A172 (cell line): ENCODE measurements at regions not wholly inside any gene's neighbourhood (a gene's known extent, or its start where the extent isn't known, plus 50 kb on each side); places are given as distances from the start of the nearest gene placed in this dataset.
"Not testable (repeated sequence)": the region's sequence is repeated elsewhere in the genome, so short reads cannot be mapped to it uniquely, and the experiment has no call there.

Source experiments
- DNase-seq: peaks from one replicate; pipeline ENCODE4 v3.0.0-alpha.2; 2015; ENCODE audit warnings: low spot score

- DNase-seq: no peak
Measured at GRCh38 chr7:409339-410281, 110.0 kb downstream of the PDGFA start.

- DNase-seq: no peak
Measured at GRCh38 chr7:410395-410910, 109.2 kb downstream of the PDGFA start.

- not testable (repeated sequence) for DNase-seq
Measured at GRCh38 chr7:411116-411515, 108.5 kb downstream of the PDGFA start.

GRCh38 chr7:411677-412312 is 107.9 kb downstream of the PDGFA start:
- no peak for DNase-seq

GRCh38 chr7:412313-412710 is 107.3 kb downstream of the PDGFA start:
- no peak for DNase-seq

GRCh38 chr7:414681-415560 is 104.7 kb downstream of the PDGFA start:
- DNase-seq: no peak

- no peak for DNase-seq
Measured at GRCh38 chr7:415646-416525, 103.8 kb downstream of the PDGFA start.

- no peak for DNase-seq
Measured at GRCh38 chr7:416761-417624, 102.7 kb downstream of the PDGFA start.

- DNase-seq: no peak
Measured at GRCh38 chr7:417625-417889, 102.1 kb downstream of the PDGFA start.

- no peak for DNase-seq
Measured at GRCh38 chr7:417973-418601, 101.6 kb downstream of the PDGFA start.

- DNase-seq: no peak
Measured at GRCh38 chr7:418636-419280, 100.9 kb downstream of the PDGFA start.

GRCh38 chr7:420142-421093 is 99.2 kb downstream of the PDGFA start:
- DNase-seq: no peak

- DNase-seq: no peak
Measured at GRCh38 chr7:421136-421991, 98.3 kb downstream of the PDGFA start.

GRCh38 chr7:422191-422885 is 97.3 kb downstream of the PDGFA start:
- no peak for DNase-seq

- no peak for DNase-seq
Measured at GRCh38 chr7:422886-423225, 96.8 kb downstream of the PDGFA start.
